ENCODE measurements at regions not wholly inside any gene's neighbourhood (a gene's known extent, or its start where the extent isn't known, plus 50 kb on each side); places are given as distances from the start of the nearest gene placed in this dataset.
"Not testable (repeated sequence)": the region's sequence is repeated elsewhere in the genome, so short reads cannot be mapped to it uniquely, and the experiment has no call there.

DNA sequence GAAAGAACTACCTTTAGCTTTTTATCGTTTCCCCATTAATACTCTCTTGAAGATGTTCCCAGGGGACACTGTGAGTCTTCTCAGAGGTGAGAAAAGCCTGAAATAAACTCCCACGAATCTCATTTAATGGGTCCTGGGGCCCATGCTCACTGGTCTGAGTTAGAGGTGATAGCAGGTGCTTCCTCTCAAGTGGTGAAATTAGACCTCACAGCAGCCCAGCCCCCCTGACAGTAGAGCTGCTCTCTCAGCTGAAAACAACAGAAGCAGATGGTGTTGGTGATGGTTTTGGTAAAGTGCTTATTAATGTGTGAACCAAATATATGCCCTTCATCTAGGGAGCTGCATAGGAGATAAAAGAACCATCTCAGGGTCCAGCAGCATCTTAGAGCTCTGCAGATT, 76.8 kb upstream of the VPREB1 start:
- no peak for DNase-seq (ENCODE audit: insufficient read length, low spot score)
- no peak for FAIRE-seq
- TF ChIP-seq, protein P1, sequence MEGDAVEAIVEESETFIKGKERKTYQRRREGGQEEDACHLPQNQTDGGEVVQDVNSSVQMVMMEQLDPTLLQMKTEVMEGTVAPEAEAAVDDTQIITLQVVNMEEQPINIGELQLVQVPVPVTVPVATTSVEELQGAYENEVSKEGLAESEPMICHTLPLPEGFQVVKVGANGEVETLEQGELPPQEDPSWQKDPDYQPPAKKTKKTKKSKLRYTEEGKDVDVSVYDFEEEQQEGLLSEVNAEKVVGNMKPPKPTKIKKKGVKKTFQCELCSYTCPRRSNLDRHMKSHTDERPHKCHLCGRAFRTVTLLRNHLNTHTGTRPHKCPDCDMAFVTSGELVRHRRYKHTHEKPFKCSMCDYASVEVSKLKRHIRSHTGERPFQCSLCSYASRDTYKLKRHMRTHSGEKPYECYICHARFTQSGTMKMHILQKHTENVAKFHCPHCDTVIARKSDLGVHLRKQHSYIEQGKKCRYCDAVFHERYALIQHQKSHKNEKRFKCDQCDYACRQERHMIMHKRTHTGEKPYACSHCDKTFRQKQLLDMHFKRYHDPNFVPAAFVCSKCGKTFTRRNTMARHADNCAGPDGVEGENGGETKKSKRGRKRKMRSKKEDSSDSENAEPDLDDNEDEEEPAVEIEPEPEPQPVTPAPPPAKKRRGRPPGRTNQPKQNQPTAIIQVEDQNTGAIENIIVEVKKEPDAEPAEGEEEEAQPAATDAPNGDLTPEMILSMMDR (IDR thresholded peaks at IDR 0.05; ENCODE audit: insufficient read depth, missing control alignments): no peak

- no peak for FAIRE-seq
Measured at GRCh38 chr22:22166941-22167713, 77.5 kb upstream of the VPREB1 start.

GRCh38 chr22:22165936-22166710, 78.5 kb upstream of the VPREB1 start:
- TF ChIP-seq, protein P1 (IDR thresholded peaks at IDR 0.05; ENCODE audit: insufficient read depth, missing control alignments): no peak
- no peak for DNase-seq (ENCODE audit: insufficient read length, low spot score)
- no peak for FAIRE-seq

More at GRCh38 chr22:22166941-22167713, 77.5 kb upstream of the VPREB1 start:
- TF ChIP-seq, protein P1 (IDR thresholded peaks at IDR 0.05; ENCODE audit: insufficient read depth, missing control alignments): no peak
- DNase-seq (ENCODE audit: insufficient read length, low spot score): no peak

- TF ChIP-seq, protein P1 (IDR thresholded peaks at IDR 0.05; ENCODE audit: insufficient read depth, missing control alignments): no peak
- no peak for DNase-seq (ENCODE audit: insufficient read length, low spot score)
- FAIRE-seq: no peak
Measured at GRCh38 chr22:22164541-22165272, 79.9 kb upstream of the VPREB1 start.

DNA sequence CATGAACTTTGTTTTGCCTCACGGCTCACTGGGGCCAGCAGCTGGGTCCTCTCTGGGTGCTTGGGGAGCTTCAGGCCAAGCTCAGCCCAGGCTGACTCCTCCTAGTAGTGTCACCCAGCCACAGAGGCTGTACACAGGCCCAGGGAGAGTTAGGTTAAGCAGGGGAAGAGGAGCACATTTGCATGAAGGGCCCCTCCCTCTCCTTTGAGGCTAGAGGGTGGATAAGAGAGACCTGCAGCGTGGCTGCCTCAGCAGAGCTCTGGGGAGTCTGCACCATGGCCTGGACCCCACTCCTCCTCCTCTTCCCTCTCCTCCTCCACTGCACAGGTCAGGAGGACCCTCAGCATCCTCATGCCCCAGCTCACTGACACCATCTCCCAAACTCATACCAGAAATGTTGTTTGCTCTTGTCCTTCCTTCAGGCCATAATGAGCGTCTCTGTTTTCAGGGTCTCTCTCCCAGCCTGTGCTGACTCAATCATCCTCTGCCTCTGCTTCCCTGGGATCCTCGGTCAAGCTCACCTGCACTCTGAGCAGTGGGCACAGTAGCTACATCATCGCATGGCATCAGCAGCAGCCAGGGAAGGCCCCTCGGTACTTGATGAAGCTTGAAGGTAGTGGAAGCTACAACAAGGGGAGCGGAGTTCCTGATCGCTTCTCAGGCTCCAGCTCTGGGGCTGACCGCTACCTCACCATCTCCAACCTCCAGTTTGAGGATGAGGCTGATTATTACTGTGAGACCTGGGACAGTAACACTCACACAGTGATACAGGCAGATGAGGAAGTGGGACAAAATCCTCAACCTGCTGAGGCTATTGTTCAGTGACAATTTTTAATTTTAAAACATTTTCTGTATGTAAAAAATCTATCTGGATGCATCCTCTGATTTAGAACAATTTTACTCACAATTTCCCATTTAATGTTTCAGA, 82.4 kb upstream of the VPREB1 start:
- no peak for FAIRE-seq
- DNase-seq (ENCODE audit: insufficient read length, low spot score): no peak
- TF ChIP-seq, protein P1 (IDR thresholded peaks at IDR 0.05; ENCODE audit: insufficient read depth, missing control alignments): no peak

GRCh38 chr22:22160768-22161167, 83.8 kb upstream of the VPREB1 start:
- not testable (repeated sequence) for FAIRE-seq; DNase-seq (ENCODE audit: insufficient read length, low spot score)

Data from D721Med (cell line).